ENCODE measurements at regions not wholly inside any gene's neighbourhood (a gene's known extent, or its start where the extent isn't known, plus 50 kb on each side); places are given as distances from the start of the nearest gene placed in this dataset.

DNA sequence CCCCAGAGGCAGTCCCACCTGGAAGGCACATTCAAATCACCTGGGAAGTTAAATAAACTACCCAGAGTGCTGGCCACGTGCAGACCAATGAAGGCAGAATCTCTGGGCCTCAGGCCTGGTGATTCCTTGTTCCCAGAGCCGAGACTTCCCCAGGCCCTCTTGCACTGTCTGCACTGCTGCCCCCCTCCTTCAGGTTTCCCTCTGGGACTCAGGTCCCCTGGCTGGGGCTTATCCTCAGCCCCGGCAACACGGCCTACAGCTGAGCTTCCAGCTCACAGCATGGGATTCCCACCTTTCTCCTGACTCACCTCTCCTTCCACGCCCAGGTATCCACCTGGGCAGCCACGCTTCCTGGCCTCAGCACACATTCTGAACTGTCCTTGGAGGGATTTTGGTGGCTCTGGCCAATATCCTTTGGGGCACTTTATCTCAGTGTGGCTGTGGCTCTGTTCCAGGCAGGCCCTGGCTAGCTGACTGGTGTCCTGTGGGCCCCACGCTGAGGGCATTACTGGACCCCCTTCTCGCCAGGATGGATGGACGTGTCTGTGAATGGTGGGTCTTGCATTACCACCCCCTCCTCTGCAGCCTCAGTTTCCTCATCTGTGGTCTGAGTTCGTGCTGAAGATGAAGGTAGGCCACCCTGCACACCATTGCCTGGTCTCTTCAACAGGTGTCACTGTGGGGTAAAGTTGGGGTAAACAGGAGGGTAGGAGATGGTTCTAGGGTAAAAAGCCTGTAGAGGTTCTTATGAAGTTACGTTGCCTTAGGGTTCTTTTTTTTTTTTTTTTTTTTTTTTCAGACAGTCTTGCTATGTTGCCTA lies 165.7 kb downstream of the IRF8 start:
- no peaks in the 10 kb centered on the region for H3K36me3 ChIP-seq (ENCODE audit: control insufficient read depth, insufficient read depth, low read length)
- H3K9me3 Mint-ChIP-seq (ENCODE audit: unreplicated experiment): no peaks in the 10 kb centered on the region
- H3K4me1 Mint-ChIP-seq (ENCODE audit: low read depth, unreplicated experiment): no peaks in the 10 kb centered on the region
- H3K36me3 Mint-ChIP-seq (ENCODE audit: insufficient read depth, unreplicated experiment): no peaks in the 10 kb centered on the region
- no TSS peak for BruUV-seq (replicated peaks)
- H3K27me3 Mint-ChIP-seq (ENCODE audit: insufficient read depth, unreplicated experiment): peaks cover 5% of the 10 kb centered on the region
- H3K9me3 ChIP-seq: no peaks in the 10 kb centered on the region
- no peak overlapping the region for H3K4me3 Mint-ChIP-seq (ENCODE audit: unreplicated experiment)
- no peak overlapping the region for H3K4me3 ChIP-seq (ENCODE audit: low read depth, low read length)
- POLR2A ChIA-PET: no interaction called here
- H3K27me3 ChIP-seq (replicated peaks; ENCODE audit: control insufficient read depth, insufficient read depth, low read length): no peaks in the 10 kb centered on the region
- CTCF ChIA-PET: no interaction called here
- peak overlapping the region; percentile 30 for H3K27ac Mint-ChIP-seq (ENCODE audit: unreplicated experiment)
- H3K4me1 ChIP-seq: no peaks in the 10 kb centered on the region
- TF ChIP-seq CTCF (IDR thresholded peaks at IDR 0.05; ENCODE audit: insufficient read depth in 1 of 2, low read depth in 1 of 2, low read length in 1 of 2, severe bottlenecking in 1 of 2, unreplicated experiment in 1 of 2): no peak
- DNase-seq: no peak
- intact Hi-C loops (cut with micrococcal nuclease; ENCODE audit: unreplicated experiment): no loop called here

- no peak for DNase-seq
- Histone ChIP-seq H3K36me3 (ENCODE audit: control insufficient read depth, insufficient read depth, low read length) (no peaks in the 10 kb centered on the region), H3K9me3 (no peaks in the 10 kb centered on the region), H3K4me3 (ENCODE audit: low read depth, low read length) (no peak overlapping the region), H3K4me1 (no peaks in the 10 kb centered on the region), H3K27me3 (replicated peaks; ENCODE audit: control insufficient read depth, insufficient read depth, low read length) (no peaks in the 10 kb centered on the region)
- Mint-ChIP-seq H3K4me3 (ENCODE audit: unreplicated experiment) (no peak overlapping the region), H3K27ac (ENCODE audit: unreplicated experiment) (no peak overlapping the region), H3K36me3 (ENCODE audit: insufficient read depth, unreplicated experiment) (no peaks in the 10 kb centered on the region), H3K27me3 (ENCODE audit: insufficient read depth, unreplicated experiment) (peaks cover 5% of the 10 kb centered on the region), H3K9me3 (ENCODE audit: unreplicated experiment) (no peaks in the 10 kb centered on the region), H3K4me1 (ENCODE audit: low read depth, unreplicated experiment) (no peaks in the 10 kb centered on the region)
- TF ChIP-seq CTCF (IDR thresholded peaks at IDR 0.05; ENCODE audit: insufficient read depth in 1 of 2, low read depth in 1 of 2, low read length in 1 of 2, severe bottlenecking in 1 of 2, unreplicated experiment in 1 of 2): no peak
- POLR2A ChIA-PET: no interaction called here
- CTCF ChIA-PET: no interaction called here
- no TSS peak for BruUV-seq (replicated peaks)
- intact Hi-C loops (cut with micrococcal nuclease; ENCODE audit: unreplicated experiment): no loop called here
These were observed 166.7 kb downstream of the IRF8 start for GRCh38 chr16:86065711-86066110.

DNA sequence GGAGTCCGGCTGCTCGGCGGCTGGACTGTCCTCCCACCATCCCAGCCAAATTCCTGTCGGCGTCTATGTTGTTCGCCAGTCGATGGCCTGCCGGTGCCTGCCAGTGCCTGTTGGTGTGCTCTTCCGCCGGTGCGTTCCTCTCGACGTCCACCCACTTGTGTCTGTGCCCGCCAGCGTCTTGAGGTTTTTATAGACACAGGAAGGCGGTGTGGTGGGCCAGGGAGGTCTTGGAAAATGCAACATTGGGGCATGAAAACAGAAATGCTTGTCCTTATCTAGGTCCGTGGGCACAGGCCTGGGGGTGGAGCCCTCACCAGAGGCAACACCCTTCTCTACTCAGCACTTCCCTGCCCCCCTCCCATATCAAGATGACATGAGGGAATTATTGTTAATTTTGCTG lies 167.8 kb downstream of the IRF8 start:
- H3K27me3 ChIP-seq (replicated peaks; ENCODE audit: control insufficient read depth, insufficient read depth, low read length): no peaks in the 10 kb centered on the region
- H3K9me3 ChIP-seq: no peaks in the 10 kb centered on the region
- Mint-ChIP-seq H3K27ac (ENCODE audit: unreplicated experiment) (no peak overlapping the region), H3K27me3 (ENCODE audit: insufficient read depth, unreplicated experiment) (peaks cover 5% of the 10 kb centered on the region), H3K9me3 (ENCODE audit: unreplicated experiment) (no peaks in the 10 kb centered on the region), H3K4me3 (ENCODE audit: unreplicated experiment) (no peak overlapping the region), H3K36me3 (ENCODE audit: insufficient read depth, unreplicated experiment) (no peaks in the 10 kb centered on the region), H3K4me1 (ENCODE audit: low read depth, unreplicated experiment) (no peaks in the 10 kb centered on the region)
- H3K36me3 ChIP-seq (ENCODE audit: control insufficient read depth, insufficient read depth, low read length): no peaks in the 10 kb centered on the region
- no peak for TF ChIP-seq CTCF (IDR thresholded peaks at IDR 0.05; ENCODE audit: insufficient read depth in 1 of 2, low read depth in 1 of 2, low read length in 1 of 2, severe bottlenecking in 1 of 2, unreplicated experiment in 1 of 2)
- no peak for DNase-seq
- CTCF ChIA-PET: no interaction called here
- H3K4me3 ChIP-seq (ENCODE audit: low read depth, low read length): no peak overlapping the region
- no TSS peak for BruUV-seq (replicated peaks)
- H3K4me1 ChIP-seq: no peaks in the 10 kb centered on the region
- intact Hi-C loops (cut with micrococcal nuclease; ENCODE audit: unreplicated experiment): no loop called here
- POLR2A ChIA-PET: no interaction called here
